ENCODE measurements at regions not wholly inside any gene's neighbourhood (a gene's known extent, or its start where the extent isn't known, plus 50 kb on each side); places are given as distances from the start of the nearest gene placed in this dataset.

- POLR2A ChIA-PET, result no interaction called here
- H3K9me3 ChIP-seq (replicated peaks; ENCODE audit: control insufficient read depth, insufficient read depth, low read length), result no peaks in the 10 kb centered on the region
- CTCF ChIA-PET, result no interaction called here
Observed at GRCh38 chr10:131841131-131841660, 59.6 kb upstream of the PPP2R2D start.

More at GRCh38 chr10:131841131-131841660, 59.6 kb upstream of the PPP2R2D start:
- Histone ChIP-seq H3K9me1 (replicated peaks; ENCODE audit: control insufficient read depth, extremely low read depth, insufficient read depth, low read length) (no peaks in the 10 kb centered on the region), H3K4me3 (replicated peaks in 1 of 3; ENCODE audit: insufficient read depth in 1 of 3, low read depth in 1 of 3, low read length in 3 of 3) (no peak overlapping the region), H3K27me3 (ENCODE audit: control insufficient read depth in 2 of 2, insufficient read depth in 2 of 2, low read length in 2 of 2) (no peaks in the 10 kb centered on the region), H4K20me1 (replicated peaks; ENCODE audit: control insufficient read depth, extremely low read depth, insufficient read depth, low read length) (no peaks in the 10 kb centered on the region), H3K9ac (replicated peaks; ENCODE audit: extremely low read depth, insufficient read depth, low read length) (no peak overlapping the region), H2AFZ (ENCODE audit: low read depth, low read length) (no peak overlapping the region), H3K4me2 (ENCODE audit: insufficient read depth, low read length) (no peak overlapping the region), H3K79me2 (ENCODE audit: control insufficient read depth, insufficient read depth, low read length) (no peaks in the 10 kb centered on the region), H3K4me1 (ENCODE audit: control insufficient read depth, extremely low read depth, insufficient read depth, low read length) (no peaks in the 10 kb centered on the region), H3K36me3 (ENCODE audit: control insufficient read depth in 2 of 2, extremely low read depth in 1 of 2, insufficient read depth in 2 of 2, low read length in 2 of 2) (no peaks in the 10 kb centered on the region), H3K27ac (ENCODE audit: insufficient read depth, low read depth, low read length) (no peak overlapping the region)
- dilution Hi-C loops (cut with MboI; ENCODE audit: extremely low pct_ligation_motif_present, low sequenced_read_pairs), result no loop called here
- DNase-seq (ENCODE audit: low read depth, low spot score) (no peak), FAIRE-seq (no peak)
- no TSS peak for BruUV-seq (replicated peaks)
- TF ChIP-seq JUN (IDR thresholded peaks at IDR 0.05; ENCODE audit: borderline replicate concordance, insufficient read depth, insufficient read length, low read depth), result no peak
- no peak for TF ChIP-seq POLR2AphosphoS5 (IDR thresholded peaks at IDR 0.05; ENCODE audit: insufficient read depth, low read depth, low read length)
- TF ChIP-seq, protein P1, sequence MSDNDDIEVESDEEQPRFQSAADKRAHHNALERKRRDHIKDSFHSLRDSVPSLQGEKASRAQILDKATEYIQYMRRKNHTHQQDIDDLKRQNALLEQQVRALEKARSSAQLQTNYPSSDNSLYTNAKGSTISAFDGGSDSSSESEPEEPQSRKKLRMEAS (IDR thresholded peaks at IDR 0.05; ENCODE audit: insufficient read depth, insufficient read length), result no peak
- no peak for TF ChIP-seq EZH2 (IDR thresholded peaks at IDR 0.05; ENCODE audit: borderline replicate concordance, low read depth, low read length, severe bottlenecking)
- no peak for TF ChIP-seq MYC (IDR thresholded peaks at IDR 0.05; ENCODE audit: low read depth, low read length)
- no peak for TF ChIP-seq CTCF (IDR thresholded peaks at IDR 0.05; ENCODE audit: extremely low read depth in 1 of 2, insufficient read depth in 1 of 2, low read depth in 1 of 2, low read length in 2 of 2)
- no peak for TF ChIP-seq FOS (IDR thresholded peaks at IDR 0.05; ENCODE audit: borderline replicate concordance, insufficient read depth, low read length)
- TF ChIP-seq POLR2A (IDR thresholded peaks at IDR 0.05; ENCODE audit: low read depth, low read length), result no peak
- TF ChIP-seq GATA2 (IDR thresholded peaks at IDR 0.05; ENCODE audit: insufficient read depth, insufficient read length, low read depth, low read length), result no peak
- intact Hi-C loops (cut with micrococcal nuclease), result no loop called here
